NCI-H187 treated with DMSO at 0.1 percent for 48 hours (cell line): ENCODE measurements at regions not wholly inside any gene's neighbourhood (a gene's known extent, or its start where the extent isn't known, plus 50 kb on each side); places are given as distances from the start of the nearest gene placed in this dataset.

Experiments used
- DNase-seq: peaks from one replicate; lab custom pipeline; 2025; lab: John Stamatoyannopoulos, UW

DNA sequence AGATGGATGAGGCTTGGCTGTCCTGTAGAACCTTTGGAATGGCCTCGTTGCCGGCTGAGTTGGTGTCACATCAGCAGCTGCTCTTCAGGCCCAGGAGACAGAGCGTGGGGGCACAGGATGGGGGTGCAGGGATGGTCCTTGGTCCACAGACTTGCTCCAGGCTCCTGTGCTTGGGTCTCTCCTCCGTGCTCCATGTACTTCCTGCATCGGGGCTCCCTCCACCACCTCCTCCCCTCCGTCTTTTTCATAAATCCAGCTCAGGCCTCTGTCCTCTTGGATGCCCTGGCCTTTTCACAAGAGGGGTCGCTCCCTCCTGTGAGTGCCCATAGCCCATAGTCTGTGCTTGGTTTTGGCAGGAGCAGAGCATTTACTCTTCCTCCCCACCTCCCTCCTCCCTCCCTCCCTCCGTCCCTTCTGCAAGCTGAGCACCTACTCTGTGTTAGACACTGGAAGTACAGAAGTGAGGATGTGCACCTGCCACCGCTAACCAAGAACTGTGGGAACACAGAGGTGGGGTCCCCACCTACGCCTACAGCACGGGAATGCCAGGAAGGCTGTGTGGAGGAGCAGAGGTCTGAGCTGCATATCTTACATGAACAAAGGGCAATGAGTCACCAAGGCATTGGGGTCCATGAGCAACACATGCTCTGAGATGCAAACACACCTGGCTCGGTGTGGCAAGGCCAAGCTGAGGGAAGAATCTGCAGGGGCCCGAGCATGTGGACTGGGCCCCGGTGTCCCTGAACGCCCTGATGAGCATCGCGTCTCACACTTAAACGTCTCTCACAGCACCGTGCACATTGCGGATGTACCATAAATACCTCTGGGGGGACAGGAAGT is 458.7 kb upstream of the HS6ST1 start:
- no peak for DNase-seq

DNA sequence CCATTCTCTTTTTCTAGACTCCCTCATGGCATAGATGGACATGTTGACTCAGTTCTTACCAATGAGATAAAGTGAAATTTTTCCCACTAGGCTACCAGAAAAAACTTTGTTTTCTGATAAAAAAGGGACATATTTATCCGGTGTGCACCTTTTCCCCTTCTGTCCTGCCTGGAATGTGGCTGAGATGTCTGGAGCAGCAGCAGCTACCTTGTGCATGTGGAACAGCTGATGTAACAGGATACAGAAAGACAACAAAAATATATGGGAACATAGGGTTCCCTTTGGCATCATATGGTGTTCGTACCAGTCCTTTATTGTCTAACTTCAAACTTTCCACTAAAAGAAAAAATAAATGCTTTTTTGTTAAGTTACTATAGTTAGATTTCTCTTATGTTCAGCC is 460.2 kb upstream of the HS6ST1 start:
- DNase-seq, result no peak

DNA sequence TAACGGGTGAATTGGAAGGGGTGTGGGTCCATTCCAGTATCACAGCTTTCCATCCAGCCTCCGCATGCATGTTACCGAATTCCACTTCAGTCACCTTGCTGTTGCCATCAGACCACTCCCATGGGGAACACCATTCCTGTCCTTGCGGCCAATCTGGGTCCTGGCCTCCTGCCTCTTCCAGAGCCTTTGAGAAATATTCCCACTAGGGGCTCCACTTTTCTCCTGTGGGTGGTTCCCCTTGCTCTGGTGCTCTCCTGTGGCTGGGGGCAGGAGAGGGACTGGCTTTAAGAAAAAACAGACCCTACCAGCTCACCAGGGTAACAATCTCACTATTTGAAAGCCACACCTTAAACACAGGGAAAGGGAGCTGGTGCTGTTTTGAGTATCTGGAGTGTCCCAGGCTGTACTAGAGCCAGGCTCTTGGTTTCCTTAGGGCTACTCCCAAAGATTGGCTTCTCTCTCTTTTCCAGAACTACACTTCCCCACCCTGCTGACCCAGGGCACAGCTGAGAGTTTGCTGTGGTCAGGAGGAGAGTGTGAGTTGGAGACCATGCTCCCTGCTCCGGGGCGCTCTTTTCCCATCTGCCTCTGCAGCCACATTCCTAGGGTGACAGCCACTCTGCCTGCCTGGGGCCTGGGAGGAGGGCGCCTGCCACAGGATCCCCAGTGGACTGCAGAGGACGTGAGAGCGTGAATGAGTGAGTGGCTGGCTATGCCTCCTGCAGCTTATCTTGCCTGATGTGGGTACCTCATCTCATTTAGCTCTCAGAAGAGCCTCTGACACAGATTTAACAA is 460.8 kb upstream of the HS6ST1 start:
- no peak for DNase-seq

DNA sequence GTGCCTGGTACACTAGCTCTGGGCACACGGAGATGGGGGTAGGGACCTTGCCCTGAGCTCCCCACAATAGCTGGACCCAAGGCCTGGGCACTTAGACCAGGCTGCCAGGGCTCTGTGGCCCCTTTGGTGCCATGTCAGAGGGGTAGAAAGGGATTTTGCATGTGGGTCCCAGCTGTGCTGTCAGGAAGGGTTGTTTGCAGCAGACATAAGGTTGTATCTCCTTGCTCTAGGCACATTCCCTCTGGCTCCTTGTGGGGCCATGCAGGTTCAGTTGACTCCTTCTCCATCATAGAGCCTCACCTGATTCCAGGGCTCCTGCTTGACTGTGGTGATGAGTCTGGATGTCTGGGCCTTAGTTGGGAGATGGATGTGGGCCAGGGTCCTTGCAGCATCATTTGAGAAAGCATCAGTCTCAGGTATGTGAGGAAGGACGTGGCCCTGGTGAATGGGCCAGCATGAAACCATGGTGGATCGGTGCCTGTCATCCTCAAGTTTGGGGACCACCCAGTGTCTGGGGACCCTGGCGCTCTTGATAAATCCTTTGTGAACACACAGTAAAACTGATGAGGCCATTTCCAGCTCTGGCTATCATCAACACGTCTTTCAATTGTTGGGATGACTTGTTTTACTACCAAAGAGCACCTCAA is 461.9 kb upstream of the HS6ST1 start:
- DNase-seq, result no peak

DNA sequence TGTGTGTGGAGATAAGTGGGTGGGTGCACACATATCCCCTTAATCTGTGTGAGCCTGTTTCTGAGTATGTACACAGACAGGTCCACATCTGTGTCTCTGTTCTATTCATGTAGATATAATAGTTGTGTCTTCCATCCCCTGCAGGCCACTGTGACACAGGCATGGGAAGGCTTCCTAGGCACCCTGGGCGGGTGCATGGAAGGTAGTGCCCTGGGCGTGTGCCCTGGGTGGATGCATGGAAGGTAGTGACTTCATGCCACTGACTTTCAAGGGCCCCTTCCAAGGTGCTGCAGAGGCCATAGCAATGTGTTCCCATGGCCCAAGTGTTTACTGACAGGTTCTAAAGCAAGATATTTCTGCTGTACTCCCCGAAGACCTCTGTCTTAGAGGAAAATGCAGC is 462.5 kb upstream of the HS6ST1 start:
- no peak for DNase-seq

DNA sequence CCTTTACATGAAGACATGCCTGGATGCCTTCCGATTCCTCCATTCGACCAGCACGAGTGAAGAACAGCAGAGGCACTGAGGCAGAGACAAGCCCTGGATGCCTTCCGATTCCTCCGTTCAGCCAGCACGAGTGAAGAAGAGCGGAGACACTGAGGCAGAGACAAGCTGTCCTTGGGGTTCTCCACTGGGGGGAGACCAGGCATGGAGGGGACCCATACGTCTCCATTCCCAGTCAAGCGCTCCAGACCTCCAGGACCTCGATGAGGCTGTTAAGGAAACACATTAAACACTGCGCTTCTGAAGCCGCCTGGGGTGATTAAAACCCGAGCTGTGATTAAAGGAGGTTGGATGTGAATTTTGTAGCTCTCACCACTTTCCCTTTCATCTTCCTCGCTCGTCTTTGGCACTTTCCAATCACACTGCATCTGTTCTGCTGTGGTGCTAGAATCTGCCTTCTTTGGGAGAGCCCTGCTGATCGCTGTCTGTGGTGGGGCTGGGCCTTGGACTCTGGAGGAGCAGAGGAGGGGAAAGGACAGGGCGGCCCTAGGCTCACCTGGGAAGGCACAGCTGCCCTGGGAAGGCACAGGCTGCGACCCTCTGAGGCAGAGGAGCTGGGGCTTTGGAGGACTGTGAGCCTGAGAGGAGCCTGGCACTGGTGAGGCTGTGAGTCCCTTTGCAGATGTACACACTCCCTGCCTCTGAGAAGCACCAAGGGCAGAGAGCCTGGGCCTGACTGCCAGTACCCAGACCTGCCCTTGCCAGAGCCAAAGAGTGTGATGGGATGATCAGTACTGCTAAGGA is 463.1 kb upstream of the HS6ST1 start:
- DNase-seq, result no peak

DNA sequence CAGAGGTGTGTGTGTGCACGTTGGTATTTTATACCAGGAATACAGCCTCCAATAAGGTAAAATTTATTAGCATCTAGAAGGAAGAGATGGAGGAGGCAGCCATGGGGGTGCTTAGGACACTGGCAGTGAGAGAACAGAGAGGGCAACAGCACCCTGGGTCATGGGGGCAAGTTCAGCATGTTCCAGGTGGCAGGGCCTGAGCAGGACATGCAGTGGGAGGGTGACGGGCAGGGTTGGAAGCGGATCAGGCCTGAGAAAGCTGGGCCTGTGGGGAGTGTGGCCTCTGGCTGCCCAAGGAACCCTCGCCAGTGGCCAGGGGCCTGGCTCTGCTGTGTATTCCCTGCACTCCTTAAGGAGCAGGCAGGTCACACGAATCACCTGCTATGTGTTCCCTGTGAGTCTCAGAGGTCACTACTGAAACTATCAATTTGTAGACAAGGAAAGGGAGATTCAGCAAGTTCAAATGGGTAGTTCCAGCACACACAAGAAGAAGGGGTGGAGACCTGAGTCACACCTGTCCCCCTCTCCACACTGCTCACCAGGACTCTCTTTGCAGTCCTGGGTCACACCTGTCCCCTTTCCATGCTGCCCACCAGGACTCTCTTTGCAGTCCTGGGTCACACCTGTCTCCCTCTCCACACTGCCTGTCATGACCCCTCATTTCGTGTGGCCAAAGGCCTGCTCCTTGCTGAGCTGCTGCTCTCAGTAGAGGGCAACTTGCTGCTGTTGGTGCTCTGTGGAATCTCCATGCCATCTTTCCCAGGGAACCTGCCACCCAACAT is 463.9 kb upstream of the HS6ST1 start:
- DNase-seq, result no peak

DNA sequence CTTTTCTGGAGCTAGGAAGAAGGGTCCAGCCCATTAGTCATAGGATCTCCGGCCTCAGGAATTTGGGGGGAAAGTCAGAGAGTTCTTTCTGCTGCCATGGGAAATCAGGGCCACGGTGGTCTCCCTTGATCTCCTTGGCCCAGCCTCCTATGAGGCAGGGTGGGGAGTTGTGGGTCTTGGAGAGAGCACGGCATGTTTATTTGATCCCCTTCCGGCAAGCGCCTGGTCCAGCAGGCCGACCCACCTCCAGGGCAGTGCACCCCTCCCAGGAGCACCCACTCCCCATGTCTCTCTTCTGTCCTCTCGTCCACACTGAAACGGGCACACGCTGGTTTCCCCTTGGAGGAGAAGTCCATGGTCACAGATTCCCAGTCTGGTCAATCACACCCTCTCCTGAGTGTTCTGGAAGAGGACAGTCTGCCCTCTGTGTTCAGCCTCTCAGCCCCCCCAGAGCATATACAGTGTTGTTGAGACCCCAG is 464.6 kb upstream of the HS6ST1 start:
- DNase-seq, result no peak

DNA sequence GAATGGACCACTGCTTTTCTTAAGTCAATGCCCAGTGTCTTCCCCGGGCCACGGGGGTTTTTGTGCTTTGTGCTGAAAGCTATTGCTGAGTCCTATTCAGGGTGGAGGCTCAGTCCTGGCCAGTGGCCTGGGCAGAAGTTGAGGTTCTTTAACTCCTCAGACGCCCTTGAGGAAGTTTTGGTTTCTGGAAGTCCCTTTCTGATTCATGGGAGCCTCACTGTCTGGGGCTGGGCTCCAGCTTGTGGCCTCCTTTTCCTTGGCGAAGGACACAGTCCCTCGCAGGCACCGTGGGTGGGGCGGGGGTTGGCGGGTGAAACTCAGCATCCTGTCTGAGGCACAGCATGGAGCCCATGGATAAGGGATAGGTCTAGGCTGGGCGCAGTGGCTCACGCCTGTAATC is 465.2 kb upstream of the HS6ST1 start:
- DNase-seq, result no peak

DNA sequence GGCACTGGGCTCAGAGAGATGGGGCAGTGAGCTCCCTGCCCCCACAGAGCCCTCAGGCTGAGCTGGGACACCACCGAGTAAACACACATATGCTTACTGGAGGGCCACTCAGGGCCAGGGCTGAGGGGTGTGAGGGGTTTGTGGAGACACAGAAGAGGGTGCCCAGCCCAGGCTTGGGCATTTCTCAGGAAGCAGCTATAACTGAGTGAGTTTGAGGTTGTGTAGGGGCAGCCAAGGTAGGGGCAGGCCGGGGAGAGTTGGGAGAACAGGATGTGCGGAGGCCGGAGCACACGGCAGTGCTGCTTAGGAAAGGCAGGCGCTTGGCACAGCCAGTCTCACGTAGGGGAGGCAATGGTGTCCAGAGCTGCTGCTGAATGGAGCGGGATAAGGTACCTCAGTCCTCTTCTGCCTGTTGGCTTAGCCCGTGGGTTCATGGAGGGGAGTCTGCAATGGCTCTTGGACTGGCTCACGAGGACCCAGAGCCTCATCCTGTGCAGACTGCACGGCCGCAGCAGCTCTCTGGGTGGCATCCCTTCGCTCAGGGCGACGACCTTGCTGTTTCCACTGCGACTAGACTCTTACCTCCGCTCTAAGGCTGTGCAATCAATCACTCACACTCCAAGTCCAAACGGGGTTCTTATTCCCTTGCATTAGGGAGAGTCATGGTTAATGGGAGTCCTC is 466.1 kb upstream of the HS6ST1 start:
- no peak for DNase-seq

DNA sequence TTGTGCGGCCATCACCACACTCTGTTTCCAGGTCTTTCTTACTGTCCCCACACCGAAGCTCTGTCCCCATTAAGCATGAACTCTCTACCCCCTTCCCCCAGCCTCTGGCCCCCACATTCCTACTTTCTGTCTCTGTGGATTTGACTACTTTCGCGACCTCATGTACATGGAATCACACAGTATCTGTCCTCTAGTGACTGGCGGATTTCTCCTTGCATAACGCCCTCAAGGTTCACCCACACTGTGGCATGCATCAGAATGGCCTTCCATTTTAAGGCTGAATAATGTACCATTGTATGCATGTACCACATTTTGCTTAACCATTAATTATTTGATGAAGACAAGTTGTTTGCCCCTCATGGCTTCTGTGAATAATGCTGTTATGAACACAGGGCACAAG is 467.6 kb upstream of the HS6ST1 start:
- no peak for DNase-seq

DNA sequence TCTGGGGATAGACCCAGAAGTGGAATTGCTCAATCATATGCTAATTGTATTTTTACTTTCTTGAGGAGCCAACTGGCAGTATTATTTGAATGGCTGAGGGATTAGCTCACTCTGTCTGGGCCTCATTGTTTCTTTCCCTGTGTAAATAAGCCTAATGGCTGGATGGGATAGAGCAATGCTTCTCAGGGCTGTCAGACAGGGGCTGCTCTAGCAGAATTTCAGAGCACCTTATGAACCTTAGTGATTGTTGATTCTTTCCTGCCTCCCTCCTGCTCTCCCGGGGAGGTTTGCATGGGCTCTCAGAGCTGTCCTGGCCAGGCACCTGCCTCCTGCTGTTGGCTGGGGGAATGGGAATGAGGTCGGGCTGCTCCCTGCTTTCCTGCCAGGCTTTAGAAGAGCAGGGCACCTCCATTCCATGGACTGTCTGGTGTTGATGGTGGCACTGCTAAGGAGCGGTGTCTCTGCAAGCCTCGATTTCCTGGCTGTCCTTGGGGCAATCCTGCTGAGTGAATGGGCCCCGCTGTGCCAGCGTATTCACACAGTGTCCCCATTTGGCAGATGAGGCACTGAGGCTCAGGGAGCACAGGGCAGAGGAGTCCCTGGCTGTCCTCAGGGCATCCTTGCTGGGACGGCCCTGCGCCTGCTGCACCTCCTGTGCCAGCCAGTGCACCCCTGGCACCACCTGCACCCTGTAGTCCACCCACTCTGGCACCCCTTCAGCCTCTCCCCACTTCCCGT is 468.2 kb upstream of the HS6ST1 start:
- no peak for DNase-seq

DNA sequence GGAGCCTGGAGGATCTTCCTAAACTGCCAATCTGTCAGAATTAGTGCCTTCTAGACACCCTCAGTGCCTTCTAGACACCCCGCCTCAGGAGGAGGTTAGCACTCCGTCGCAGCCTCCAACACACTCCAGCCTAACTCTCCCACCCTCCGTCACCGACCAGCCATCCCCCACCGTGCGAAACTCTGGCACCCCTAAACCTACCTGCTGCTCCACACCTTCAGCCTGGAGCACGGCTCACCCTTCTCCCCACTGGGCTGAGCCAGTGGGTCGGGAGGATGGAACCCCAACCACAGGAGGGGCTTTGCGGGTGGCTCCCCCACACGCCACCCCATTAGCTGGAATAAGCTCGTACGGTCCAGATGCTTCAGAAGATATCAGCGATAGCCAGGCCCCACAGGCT is 468.9 kb upstream of the HS6ST1 start:
- no peak for DNase-seq

DNA sequence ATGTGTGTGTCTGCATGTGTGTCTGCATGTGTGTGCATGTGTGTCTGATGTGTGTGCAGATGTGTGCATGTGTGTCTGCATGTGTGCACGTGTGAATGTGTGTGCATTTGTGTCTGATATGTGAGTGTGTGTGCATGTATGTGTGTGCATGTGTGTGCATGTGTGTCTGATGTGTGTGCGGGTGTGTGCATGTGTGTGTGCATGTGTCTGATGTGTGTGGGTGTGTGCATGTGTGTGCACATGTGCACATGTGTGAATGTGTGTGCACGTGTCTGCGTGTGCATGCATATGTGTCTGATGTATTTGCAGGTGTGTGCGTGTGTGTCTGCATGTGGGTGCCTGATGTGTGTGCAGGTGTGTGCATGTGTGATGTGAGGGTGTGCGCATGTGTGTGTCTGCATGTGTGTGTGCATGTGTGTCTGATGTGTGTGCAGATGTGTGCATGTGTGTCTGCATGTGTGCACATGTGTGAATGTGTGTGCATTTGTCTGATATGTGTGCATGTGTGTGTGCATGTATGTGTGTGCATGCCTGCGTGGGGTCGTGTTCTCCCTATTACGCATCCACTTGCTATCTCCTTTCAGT is 470.1 kb upstream of the HS6ST1 start:
- no peak for DNase-seq

DNA sequence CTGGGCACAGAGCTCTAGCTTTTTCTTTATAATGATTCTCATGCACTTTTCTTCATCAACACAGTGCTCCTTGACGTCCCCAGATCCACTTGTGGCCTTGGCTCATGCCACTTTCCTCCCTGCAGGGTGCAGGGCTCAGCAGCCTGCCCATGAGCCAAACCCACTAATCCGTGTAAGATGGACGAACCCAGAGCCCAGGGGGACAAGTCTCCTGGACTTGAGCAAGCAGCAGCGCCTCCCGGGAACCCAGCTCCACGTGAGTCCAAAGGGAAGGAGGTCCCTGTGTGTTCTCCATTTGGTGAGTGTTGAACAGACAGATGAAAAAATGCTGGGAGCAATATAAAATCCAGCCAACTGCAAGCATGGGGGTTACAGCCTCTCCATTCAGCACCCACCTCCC is 470.6 kb upstream of the HS6ST1 start:
- no peak for DNase-seq

DNA sequence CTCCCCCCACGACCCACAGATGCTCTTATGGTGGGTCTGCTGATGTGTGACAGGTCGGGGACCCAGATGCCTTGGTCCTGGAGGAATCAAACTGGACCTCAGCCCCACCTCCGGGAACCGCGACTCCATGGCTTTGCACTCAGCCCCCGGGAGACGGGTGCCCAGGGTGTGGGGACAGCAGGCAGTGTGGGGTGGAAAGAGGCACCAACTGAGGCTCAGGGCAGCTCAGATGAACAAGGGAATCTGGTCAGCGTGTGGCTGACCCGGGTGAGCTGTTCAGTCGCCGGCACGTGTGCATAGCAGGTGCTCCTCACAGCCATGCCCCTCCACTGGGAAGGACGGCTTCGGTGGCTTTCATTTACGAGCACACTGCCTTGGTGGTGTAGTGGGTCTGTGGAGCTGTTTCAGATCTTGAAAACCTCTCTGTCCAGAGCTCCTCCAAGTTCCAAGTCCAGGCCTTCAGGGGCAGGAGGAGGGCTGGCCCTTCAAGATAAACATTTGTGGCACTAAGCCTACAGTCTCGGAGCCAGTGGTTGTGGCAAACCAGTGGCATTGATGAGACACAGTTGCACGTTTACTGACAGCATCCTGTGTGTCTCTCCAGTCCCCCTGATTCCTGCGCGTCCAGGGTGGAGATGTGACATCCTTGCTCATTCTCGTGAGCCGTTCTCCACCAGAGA is 471.2 kb upstream of the HS6ST1 start:
- DNase-seq, result no peak

DNA sequence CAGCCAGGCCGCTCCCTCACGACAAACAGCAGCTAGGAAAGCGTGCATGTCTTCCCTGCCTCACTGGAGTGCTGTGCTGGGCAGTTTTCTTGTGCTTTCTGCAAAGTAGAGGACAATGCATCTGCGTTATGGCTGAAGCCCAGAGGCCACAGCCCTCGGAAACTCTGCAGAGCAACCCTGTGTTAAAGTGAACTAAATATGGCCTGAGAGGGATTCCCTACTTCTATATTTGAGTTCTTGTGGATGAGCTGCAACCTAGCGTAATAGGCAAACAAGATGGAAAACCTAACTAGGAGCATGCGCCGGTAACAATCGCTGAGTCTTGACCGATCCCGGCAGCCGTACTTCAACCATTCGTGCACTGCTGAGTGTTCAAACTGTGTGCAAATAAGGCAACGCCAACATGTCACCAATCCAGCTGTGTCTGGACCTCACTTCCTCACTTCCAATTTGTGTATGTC is 471.9 kb upstream of the HS6ST1 start:
- no peak for DNase-seq

DNA sequence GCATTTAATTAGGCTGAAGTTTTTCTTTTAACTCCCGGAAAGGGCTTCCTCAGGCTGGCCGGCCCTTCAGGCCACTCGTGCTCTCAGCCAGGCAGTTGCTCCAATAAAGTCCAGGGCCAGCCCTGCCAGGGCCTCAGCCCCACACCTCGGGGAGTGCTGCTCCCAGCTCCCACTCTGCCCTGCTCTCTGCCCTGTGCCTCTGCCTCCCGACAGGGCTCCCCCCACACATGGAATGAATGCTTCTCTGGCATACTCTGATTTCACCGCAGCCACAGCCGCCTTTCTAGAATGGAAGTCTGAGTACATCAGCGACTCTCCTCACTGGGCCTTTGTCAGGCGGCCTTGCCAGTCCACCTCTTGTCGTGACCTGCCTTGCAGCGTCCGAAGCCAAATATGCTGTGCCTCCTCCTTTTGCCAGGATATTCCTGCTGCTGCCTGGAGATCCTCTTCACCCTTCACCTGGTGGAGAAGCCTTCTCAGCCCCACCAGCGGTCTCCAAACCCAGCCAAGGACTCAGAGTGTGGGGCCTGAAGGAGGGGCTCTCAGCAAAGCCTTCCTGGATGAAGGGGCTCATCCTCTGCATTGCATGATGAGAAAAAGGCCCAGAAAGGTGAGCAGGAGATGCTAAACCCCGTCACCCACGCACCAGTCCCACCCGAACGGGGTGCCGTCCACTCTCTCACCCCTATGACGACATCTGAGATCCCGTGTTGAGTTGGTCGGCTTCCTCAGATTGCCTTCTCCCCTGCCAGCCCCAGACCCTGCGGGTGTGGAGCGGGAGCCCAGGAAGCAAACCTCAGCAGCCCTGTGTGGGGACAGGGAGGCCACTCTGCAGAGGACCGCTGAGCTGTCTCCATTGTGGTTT is 472.7 kb upstream of the HS6ST1 start:
- no peak for DNase-seq
